ENCODE measurements at regions not wholly inside any gene's neighbourhood (a gene's known extent, or its start where the extent isn't known, plus 50 kb on each side); places are given as distances from the start of the nearest gene placed in this dataset.

DNA sequence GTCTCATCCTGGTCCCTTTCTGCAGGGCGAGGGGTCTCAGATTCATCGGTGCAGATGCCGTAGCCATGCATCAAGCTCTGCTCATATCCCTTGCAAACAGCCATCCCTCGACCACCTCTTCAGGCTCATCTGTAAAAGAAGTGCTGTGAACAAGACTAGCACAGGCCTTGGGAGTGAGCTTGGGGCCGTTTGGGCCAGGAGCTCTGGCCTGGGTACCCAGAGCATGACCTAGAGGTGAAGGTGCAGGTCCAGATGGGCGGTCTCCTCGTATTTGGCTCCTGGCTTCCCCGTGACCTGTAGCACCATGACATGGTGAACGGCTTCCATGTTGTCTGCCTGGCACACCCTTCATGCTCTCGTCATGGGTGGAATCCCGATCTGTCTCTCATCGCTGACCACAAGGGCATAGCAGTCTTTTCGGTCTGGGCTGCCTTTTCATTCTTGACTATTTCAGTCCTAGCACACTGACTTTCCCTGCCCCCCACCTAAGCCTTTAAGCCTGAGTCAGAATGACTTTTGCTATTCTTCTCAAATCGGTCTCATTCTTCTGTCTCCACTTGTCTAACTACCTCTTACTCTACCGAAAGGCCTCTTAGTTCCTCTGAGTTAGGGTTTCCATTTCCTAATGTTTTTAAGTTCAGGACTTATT is 216.0 kb downstream of the FOXL1 start:
- TF ChIP-seq CTCF (IDR thresholded peaks at IDR 0.05; ENCODE audit: low read length), result no peak
- TF ChIP-seq EZH2phosphoT487 (IDR thresholded peaks at IDR 0.05; ENCODE audit: low read length), result no peak
- no peak for TF ChIP-seq EZH2 (optimal IDR thresholded peaks at IDR 0.05; ENCODE audit: low read depth, low read length)
- no peak overlapping the region for H3K4me2 ChIP-seq (ENCODE audit: low read depth, low read length)
- H3K4me1 ChIP-seq (ENCODE audit: low read length), result no peaks in the 10 kb centered on the region
- no peaks in the 10 kb centered on the region for H3K9me2 ChIP-seq (replicated peaks; ENCODE audit: insufficient read depth, low read length)
- H3K27me3 ChIP-seq (replicated peaks; ENCODE audit: insufficient read depth, low read length), result peaks cover 46% of the 10 kb centered on the region
- H4K20me1 ChIP-seq (ENCODE audit: insufficient read depth, low read length), result no peaks in the 10 kb centered on the region
- no peak for DNase-seq
- no peak overlapping the region for H3K9ac ChIP-seq (ENCODE audit: low read length)
- no peak overlapping the region for H2AFZ ChIP-seq (ENCODE audit: low read length)
- H3F3A ChIP-seq (ENCODE audit: insufficient read depth, low read length), result no peaks in the 10 kb centered on the region
- no peaks in the 10 kb centered on the region for H3K79me2 ChIP-seq (ENCODE audit: low read length)
- H3K36me3 ChIP-seq (replicated peaks; ENCODE audit: insufficient read depth, low read length), result no peaks in the 10 kb centered on the region
- H3K9me3 ChIP-seq (replicated peaks; ENCODE audit: insufficient read depth, low read length), result no peaks in the 10 kb centered on the region
- H3K27ac ChIP-seq (ENCODE audit: low read length), result no peak overlapping the region
- H3K4me3 ChIP-seq (ENCODE audit: low read length), result no peak overlapping the region

GRCh38 chr16:86797700-86798099 is 219.4 kb downstream of the FOXL1 start:
- Histone ChIP-seq H3K4me2 (ENCODE audit: low read depth, low read length) (no peak overlapping the region), H4K20me1 (ENCODE audit: insufficient read depth, low read length) (no peaks in the 10 kb centered on the region), H3K9me2 (replicated peaks; ENCODE audit: insufficient read depth, low read length) (no peaks in the 10 kb centered on the region), H2AFZ (ENCODE audit: low read length) (no peak overlapping the region), H3K27ac (ENCODE audit: low read length) (no peak overlapping the region), H3K36me3 (replicated peaks; ENCODE audit: insufficient read depth, low read length) (no peaks in the 10 kb centered on the region), H3K4me1 (ENCODE audit: low read length) (no peaks in the 10 kb centered on the region), H3K9ac (ENCODE audit: low read length) (no peak overlapping the region), H3F3A (ENCODE audit: insufficient read depth, low read length) (no peaks in the 10 kb centered on the region), H3K79me2 (ENCODE audit: low read length) (no peaks in the 10 kb centered on the region), H3K9me3 (replicated peaks; ENCODE audit: insufficient read depth, low read length) (no peaks in the 10 kb centered on the region), H3K4me3 (ENCODE audit: low read length) (no peak overlapping the region), H3K27me3 (replicated peaks; ENCODE audit: insufficient read depth, low read length) (peaks cover 27% of the 10 kb centered on the region)
- TF ChIP-seq CTCF (IDR thresholded peaks at IDR 0.05; ENCODE audit: low read length) (no peak), EZH2 (optimal IDR thresholded peaks at IDR 0.05; ENCODE audit: low read depth, low read length) (no peak), EZH2phosphoT487 (IDR thresholded peaks at IDR 0.05; ENCODE audit: low read length) (no peak)
- no peak for DNase-seq

DNA sequence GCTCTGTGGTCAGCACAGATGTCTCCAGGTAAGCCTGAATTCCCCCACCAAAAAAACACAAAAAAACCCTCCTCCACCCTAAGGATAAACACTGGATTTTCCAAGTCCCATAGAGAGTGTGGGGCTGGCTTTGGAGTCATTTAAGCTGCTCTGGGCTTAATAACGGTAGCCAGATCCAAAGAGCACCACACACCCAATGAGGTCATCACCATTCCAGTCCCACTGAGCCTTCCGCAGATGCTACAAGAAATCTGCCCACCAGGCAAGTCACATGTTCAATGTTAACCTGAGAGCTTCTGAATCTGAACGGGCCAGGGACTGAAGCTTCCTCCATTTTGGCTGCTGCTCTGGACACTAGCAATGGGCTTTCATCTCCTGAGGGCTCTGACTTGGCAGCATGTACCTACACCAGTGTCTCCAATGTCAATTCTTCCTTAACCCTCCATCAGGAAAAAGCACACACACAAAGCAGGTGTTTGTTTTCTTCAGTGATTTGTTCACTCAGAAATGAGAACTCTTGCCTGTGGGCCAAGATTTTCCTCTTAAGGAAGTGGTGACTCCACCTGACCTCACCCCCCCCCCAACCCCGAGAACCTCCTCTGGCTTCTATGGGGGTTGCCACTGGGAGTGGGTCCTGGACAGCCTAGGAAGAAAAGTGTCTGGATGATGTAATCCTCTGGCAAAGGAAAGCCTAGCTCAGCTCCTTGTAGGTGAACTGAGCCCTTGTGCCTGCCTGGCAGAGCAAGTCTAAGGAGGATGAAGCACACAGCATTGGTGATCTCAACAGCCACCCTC is 220.1 kb downstream of the FOXL1 start:
- TF ChIP-seq EZH2phosphoT487 (IDR thresholded peaks at IDR 0.05; ENCODE audit: low read length) (no peak), CTCF (IDR thresholded peaks at IDR 0.05; ENCODE audit: low read length) (no peak), EZH2 (optimal IDR thresholded peaks at IDR 0.05; ENCODE audit: low read depth, low read length) (no peak)
- Histone ChIP-seq H3K9ac (ENCODE audit: low read length) (no peak overlapping the region), H2AFZ (ENCODE audit: low read length) (no peak overlapping the region), H3K4me3 (ENCODE audit: low read length) (no peak overlapping the region), H3K27ac (ENCODE audit: low read length) (no peak overlapping the region), H3F3A (ENCODE audit: insufficient read depth, low read length) (no peaks in the 10 kb centered on the region), H3K27me3 (replicated peaks; ENCODE audit: insufficient read depth, low read length) (peaks cover 21% of the 10 kb centered on the region), H3K36me3 (replicated peaks; ENCODE audit: insufficient read depth, low read length) (no peaks in the 10 kb centered on the region), H3K4me2 (ENCODE audit: low read depth, low read length) (no peak overlapping the region), H3K9me3 (replicated peaks; ENCODE audit: insufficient read depth, low read length) (no peaks in the 10 kb centered on the region), H3K4me1 (ENCODE audit: low read length) (no peaks in the 10 kb centered on the region), H3K79me2 (ENCODE audit: low read length) (no peaks in the 10 kb centered on the region), H4K20me1 (ENCODE audit: insufficient read depth, low read length) (no peaks in the 10 kb centered on the region), H3K9me2 (replicated peaks; ENCODE audit: insufficient read depth, low read length) (no peaks in the 10 kb centered on the region)
- no peak for DNase-seq
